ENCODE measurements at regions not wholly inside any gene's neighbourhood (a gene's known extent, or its start where the extent isn't known, plus 50 kb on each side); places are given as distances from the start of the nearest gene placed in this dataset.

DNA sequence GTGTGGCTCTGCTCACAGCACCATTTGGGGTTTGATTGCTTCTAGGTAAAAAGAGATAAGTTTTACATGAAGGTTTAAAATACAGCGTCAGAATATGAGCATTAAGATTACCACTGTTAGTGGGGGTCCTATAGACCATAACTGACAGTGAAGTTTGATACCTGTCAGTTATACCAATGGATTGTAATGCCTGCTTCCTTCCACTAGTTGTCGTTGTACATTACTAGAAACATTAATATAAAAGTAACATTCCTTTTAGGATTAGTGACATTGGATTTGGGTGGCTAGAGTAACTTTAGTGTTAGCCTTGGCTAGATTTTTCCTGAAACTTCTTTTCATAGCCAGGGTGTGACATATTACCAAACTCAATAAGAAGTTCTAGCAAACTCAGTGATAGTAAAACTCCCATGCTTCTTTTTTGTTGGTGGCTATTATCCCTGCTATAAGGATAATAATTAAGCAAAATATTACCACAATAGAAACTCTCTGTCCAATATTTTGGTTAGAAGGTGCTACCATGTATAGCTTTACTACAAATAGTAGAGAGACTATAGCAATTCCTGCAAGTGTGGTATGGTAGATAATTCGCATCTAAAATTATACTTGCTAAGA is 57.1 kb downstream of the FAM181B start:
- no peak for ATAC-seq
- no peaks in the 10 kb centered on the region for H3K4me1 Mint-ChIP-seq
- peaks cover 0 to 22% (median 0%) of the 10 kb centered on the region in 9 donors for H3K9me3 Mint-ChIP-seq
- no peak overlapping the region for H3K4me3 Mint-ChIP-seq
- H3K27ac Mint-ChIP-seq: no peak overlapping the region
- no peak for DNase-seq
- POLR2A ChIA-PET: no interaction called here
- H3K36me3 Mint-ChIP-seq: no peaks in the 10 kb centered on the region
- H3K27me3 Mint-ChIP-seq: peaks cover 3 to 38% (median 9%) of the 10 kb centered on the region in 5 donors

DNA sequence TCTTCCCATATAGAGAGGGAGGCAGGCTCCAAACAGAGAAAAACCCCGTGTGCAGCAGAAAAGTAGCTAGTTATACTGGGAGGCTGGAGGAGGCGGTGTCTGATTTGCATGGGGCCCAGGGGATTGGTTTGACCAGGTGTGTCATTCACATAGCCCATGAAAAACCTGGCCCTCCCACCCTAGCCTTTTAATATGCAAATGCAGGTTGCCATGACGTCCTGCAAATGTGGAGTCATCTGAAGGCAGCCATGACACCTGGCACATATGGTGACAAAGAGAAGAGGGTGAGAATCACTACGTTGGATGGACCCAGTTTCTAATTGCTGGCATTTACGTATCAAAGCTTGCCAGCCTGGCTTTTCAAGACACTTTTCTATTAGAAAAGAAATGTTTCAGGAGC is 57.8 kb downstream of the FAM181B start:
- POLR2A ChIA-PET: no interaction called here
- H3K36me3 Mint-ChIP-seq: no peaks in the 10 kb centered on the region
- no peak overlapping the region for H3K4me3 Mint-ChIP-seq
- no peak overlapping the region for H3K27ac Mint-ChIP-seq
- ATAC-seq (no peak), DNase-seq (no peak)
- H3K4me1 Mint-ChIP-seq: no peaks in the 10 kb centered on the region
- peaks cover 3 to 38% (median 9%) of the 10 kb centered on the region in 5 donors for H3K27me3 Mint-ChIP-seq
- H3K9me3 Mint-ChIP-seq: peaks cover 0 to 15% (median 0%) of the 10 kb centered on the region in 9 donors

DNA sequence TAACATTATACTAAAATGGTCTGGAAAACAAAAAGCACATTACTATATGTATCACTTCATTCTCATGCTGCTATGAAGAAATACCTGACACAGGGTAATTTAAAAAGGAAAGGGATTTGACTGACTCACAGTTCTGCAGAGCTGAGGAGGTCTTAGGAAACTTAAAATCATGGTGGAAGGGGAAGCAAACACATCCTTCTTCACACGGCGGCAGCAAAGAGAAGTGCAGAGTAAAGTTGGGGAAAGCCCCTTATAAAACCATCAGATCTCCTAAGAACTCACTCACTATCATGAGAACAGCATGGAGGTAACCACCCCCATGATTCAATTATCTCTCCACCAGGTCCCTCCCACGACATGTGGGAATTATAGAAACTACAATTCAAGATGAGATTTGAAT is 60.0 kb downstream of the FAM181B start:
- no peak overlapping the region for H3K4me3 Mint-ChIP-seq
- ATAC-seq: no peak
- no peaks in the 10 kb centered on the region for H3K4me1 Mint-ChIP-seq
- H3K27me3 Mint-ChIP-seq: peaks cover 4 to 51% (median 9%) of the 10 kb centered on the region in 5 donors
- DNase-seq: no peak
- POLR2A ChIA-PET: no interaction called here
- H3K27ac Mint-ChIP-seq: no peak overlapping the region
- H3K36me3 Mint-ChIP-seq: no peaks in the 10 kb centered on the region
- peaks cover 0 to 5% (median 0%) of the 10 kb centered on the region in 9 donors for H3K9me3 Mint-ChIP-seq

DNA sequence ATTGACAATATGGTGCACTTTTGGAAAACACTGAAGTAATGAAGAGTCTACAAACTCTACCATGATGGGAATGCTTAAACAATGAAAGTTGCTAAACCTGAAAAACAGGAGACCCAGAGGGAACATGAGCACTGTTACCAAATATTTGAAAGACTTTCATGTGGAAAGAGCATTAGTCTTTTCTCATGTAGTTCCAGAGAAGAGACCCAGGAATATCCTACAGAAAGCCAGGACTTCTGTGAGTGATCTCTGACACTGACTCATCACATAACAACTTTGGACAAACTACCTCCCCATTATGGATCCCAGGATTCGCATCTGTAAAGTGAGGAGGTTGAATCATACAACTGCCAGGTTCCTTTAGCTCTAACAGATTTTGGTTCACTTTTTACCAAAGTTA is 62.2 kb downstream of the FAM181B start:
- POLR2A ChIA-PET: no interaction called here
- ATAC-seq (no peak), DNase-seq (no peak)
- H3K36me3 Mint-ChIP-seq: no peaks in the 10 kb centered on the region
- H3K27me3 Mint-ChIP-seq: peaks cover 8 to 63% (median 15%) of the 10 kb centered on the region in 5 donors
- no peaks in the 10 kb centered on the region for H3K4me1 Mint-ChIP-seq
- no peak overlapping the region for H3K27ac Mint-ChIP-seq
- H3K9me3 Mint-ChIP-seq: peaks cover 0 to 5% (median 0%) of the 10 kb centered on the region in 9 donors
- no peak overlapping the region for H3K4me3 Mint-ChIP-seq

DNA sequence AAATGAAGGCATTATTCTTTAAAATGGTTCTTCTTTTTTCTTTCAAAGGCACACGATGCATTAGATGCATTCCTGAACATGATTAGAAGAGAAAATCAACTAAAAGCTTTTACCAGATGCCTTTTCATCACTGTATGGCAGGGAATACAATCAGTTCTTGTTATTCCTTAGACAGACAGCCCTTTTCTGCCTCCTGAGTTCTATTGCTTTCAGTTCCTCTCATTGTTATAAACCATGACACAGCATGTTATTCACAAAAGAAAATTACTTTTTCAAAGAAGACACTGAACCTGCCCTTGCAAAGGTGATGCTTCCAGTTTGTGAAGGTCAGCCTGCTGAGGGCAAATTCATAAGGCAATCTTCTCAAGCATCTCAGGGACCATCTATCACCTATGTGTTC is 70.1 kb downstream of the FAM181B start:
- no peak for DNase-seq
- no peak for ATAC-seq
- H3K27ac Mint-ChIP-seq: no peak overlapping the region
- no peaks in the 10 kb centered on the region for H3K36me3 Mint-ChIP-seq
- no peak overlapping the region for H3K4me3 Mint-ChIP-seq
- POLR2A ChIA-PET: no interaction called here
- peaks cover 6 to 22% (median 7%) of the 10 kb centered on the region in 5 donors for H3K27me3 Mint-ChIP-seq
- no peaks in the 10 kb centered on the region for H3K9me3 Mint-ChIP-seq
- no peaks in the 10 kb centered on the region for H3K4me1 Mint-ChIP-seq

DNA sequence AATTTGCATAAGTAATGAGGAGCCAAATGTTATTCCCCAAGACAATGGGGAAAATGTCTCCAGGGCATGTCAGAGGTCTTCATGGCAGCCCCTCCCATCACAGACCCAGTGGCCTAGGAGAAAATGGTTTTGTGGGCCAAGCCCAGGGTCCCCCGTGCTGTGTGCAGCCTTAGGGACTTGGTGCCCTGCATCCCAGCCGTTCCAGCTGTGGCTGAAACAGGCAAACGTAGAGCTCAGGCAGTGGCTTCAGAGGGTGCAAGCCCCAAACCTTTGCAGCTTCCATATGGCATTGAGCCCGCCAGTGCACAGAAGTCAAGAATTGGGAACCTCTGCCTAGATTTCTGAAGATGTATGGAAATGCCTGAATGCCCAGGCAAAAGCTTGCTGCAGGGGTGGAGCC is 79.9 kb downstream of the FAM181B start:
- no peak for ATAC-seq
- no peaks in the 10 kb centered on the region for H3K36me3 Mint-ChIP-seq
- POLR2A ChIA-PET: no interaction called here
- no peaks in the 10 kb centered on the region for H3K4me1 Mint-ChIP-seq
- peaks cover 5 to 52% (median 18%) of the 10 kb centered on the region in 5 donors for H3K27me3 Mint-ChIP-seq
- H3K9me3 Mint-ChIP-seq: peaks cover 0 to 4% (median 0%) of the 10 kb centered on the region in 9 donors
- DNase-seq: no peak
- H3K4me3 Mint-ChIP-seq: no peak overlapping the region
- H3K27ac Mint-ChIP-seq: no peak overlapping the region

DNA sequence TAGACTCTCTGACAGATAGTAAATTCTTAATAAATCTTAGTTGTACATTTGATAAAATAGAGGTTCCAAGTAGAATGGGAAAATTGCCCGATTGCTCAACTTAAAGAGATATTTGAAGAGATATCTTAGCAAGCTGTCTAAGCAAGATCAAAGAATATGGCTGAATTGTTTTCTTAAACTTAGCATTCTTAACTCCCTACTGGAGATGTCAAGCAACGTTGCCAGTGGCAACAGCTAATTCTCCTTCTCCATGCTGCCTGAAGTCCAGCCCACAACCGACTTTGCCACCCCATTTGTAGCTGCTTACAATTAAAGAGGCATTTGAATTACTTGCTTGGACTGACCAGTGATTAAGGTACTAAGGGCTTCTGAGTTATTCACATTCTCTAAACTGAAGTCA is 94.4 kb downstream of the FAM181B start:
- H3K27me3 Mint-ChIP-seq: peaks cover 8 to 43% (median 12%) of the 10 kb centered on the region in 5 donors
- H3K9me3 Mint-ChIP-seq: peaks cover 0 to 4% (median 0%) of the 10 kb centered on the region in 9 donors
- no peak for ATAC-seq
- H3K4me1 Mint-ChIP-seq: no peaks in the 10 kb centered on the region
- no peak for DNase-seq
- H3K36me3 Mint-ChIP-seq: no peaks in the 10 kb centered on the region
- POLR2A ChIA-PET: no interaction called here
- no peak overlapping the region for H3K27ac Mint-ChIP-seq
- no peak overlapping the region for H3K4me3 Mint-ChIP-seq

DNA sequence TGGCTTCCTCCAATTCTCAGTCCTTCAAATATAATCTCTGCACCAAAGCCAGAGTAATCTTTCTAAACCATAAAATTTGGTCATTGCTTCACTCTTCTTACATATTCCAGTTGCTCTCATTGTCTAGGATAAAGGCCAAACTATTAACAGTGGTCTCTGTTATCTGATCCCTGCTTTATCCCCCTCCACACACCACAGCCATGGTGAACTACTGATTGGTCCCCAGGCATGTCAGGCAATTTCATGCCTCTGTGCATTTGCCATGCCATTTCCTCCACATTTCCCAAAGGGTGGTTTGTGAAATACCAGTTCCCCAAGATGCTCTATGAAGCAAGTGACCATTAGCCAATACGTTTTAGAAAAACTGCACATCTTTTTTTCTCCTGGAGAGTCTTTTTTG is 97.0 kb downstream of the FAM181B start:
- H3K4me1 Mint-ChIP-seq: no peaks in the 10 kb centered on the region
- H3K4me3 Mint-ChIP-seq: no peak overlapping the region
- no peak for DNase-seq
- H3K36me3 Mint-ChIP-seq: no peaks in the 10 kb centered on the region
- H3K27me3 Mint-ChIP-seq: peaks cover 3 to 27% (median 7%) of the 10 kb centered on the region in 5 donors
- POLR2A ChIA-PET: no interaction called here
- ATAC-seq: no peak
- H3K27ac Mint-ChIP-seq: no peak overlapping the region
- H3K9me3 Mint-ChIP-seq: peaks cover 0 to 4% (median 0%) of the 10 kb centered on the region in 9 donors

DNA sequence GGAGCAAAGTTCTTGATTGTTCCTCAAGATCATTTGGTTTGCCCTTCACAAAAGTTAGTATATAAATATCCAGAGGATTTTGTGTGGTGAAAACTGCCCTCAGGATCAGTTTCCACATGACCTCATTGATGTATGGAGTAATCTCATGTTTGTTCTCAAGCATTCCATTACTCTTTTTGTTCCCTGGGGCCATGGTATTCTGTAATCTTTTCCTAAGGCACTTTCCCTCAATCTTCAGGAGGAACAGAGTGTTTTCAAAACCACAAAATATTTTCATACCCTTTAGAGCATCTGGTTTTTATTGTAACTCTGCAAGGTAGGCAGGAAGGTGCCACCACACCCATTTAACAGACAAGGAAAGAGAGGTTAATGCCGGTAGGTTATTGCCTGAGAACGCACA is 99.6 kb downstream of the FAM181B start:
- H3K4me3 Mint-ChIP-seq: no peak overlapping the region
- DNase-seq (no peak), ATAC-seq (no peak)
- POLR2A ChIA-PET: no interaction called here
- peaks cover 0 to 6% (median 2%) of the 10 kb centered on the region in 9 donors for H3K9me3 Mint-ChIP-seq
- H3K4me1 Mint-ChIP-seq: no peaks in the 10 kb centered on the region
- H3K27me3 Mint-ChIP-seq: peaks cover 4 to 27% (median 9%) of the 10 kb centered on the region in 5 donors
- H3K27ac Mint-ChIP-seq: no peak overlapping the region
- H3K36me3 Mint-ChIP-seq: no peaks in the 10 kb centered on the region

DNA sequence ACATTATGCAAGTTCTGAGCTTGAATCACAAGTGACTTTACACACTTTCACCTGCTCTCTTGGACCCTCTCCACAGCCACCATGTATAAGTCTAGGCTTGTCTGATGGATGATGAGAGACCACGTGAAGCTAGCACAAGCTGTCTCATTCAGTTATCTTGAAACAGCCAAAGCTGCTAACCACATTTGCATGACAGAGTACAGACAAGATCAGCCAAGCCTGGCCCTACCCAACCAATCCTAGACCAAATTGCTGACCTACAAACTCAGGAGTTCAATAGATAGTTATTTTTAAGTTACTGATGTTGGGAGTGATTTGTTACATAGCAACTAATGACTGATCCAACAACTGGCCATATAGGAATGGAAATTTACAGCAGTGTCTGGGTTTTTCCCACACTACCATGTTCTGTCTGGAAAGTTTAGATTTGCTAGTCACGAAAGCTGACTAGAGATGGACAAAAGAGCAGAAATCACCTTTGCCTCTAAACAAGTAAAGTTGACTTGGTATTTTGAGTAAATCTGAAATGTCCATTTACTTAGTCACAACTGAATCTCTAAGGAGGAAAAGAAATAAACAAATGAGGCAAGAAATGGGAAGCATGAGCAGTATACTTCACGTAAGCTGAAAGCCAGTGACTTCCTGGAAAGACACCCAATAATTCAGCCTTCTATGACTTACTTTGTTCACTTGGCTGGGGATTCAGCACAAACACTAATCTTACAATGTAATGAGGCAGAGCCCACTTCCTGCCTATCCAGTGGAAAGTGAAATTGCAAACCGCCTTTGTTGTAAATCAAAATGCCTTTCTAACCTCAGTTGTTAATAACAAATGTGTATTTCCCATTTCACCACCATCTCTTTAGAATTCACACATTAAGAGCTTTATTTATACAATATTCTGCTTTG is 101.7 kb downstream of the FAM181B start:
- Mint-ChIP-seq H3K27me3 (peaks cover 4 to 27% (median 9%) of the 10 kb centered on the region in 5 donors), H3K9me3 (peaks cover 0 to 19% (median 7%) of the 10 kb centered on the region in 9 donors), H3K4me3 (no peak overlapping the region), H3K4me1 (no peaks in the 10 kb centered on the region), H3K36me3 (peaks cover 0 to 5% (median 0%) of the 10 kb centered on the region in 3 donors), H3K27ac (no peak overlapping the region)
- DNase-seq (no peak), ATAC-seq (no peak)
- POLR2A ChIA-PET: no interaction called here

DNA sequence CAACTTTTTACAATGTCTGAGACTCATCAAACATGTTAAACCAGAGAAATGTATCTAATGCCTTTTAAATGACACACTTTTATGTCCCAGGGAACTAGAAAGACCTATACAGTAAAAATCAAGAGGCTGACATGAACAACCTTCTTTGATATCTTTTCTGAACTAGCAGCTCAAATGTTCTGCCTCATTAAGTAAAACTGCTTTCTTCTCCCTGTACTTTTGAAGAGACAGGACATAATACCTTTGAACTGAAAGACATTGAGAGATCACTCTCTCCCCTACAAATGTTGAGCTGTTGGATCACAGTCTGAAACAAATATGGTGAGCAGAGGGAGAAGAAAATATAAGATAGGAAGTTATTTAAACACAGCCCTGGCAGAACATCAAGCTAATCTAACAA is 123.0 kb downstream of the FAM181B start:
- POLR2A ChIA-PET: no interaction called here
- DNase-seq (no peak), ATAC-seq (no peak)
- no peak overlapping the region for H3K27ac Mint-ChIP-seq
- peaks cover 0 to 4% (median 0%) of the 10 kb centered on the region in 9 donors for H3K9me3 Mint-ChIP-seq
- peaks cover 0 to 11% (median 2%) of the 10 kb centered on the region in 5 donors for H3K27me3 Mint-ChIP-seq
- no peak overlapping the region for H3K4me3 Mint-ChIP-seq
- no peaks in the 10 kb centered on the region for H3K36me3 Mint-ChIP-seq
- no peaks in the 10 kb centered on the region for H3K4me1 Mint-ChIP-seq

DNA sequence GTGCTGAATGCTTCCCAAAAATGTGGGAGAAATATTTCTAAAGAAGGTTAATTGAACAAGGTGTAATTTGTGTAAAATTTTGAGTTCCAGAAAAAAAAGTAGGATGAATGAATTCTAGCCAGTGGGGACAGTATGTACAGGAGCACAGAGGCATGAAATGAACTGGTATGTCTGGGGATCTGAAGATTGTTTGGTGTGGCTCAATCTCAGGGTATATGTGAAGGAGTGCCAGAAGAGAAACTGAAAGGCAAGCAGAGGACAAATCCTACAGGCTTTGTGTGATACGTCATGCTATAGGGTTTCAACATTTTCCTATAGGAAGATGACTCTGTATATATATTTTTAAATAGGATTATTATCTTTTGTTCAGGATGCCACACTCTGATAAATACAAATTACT is 126.9 kb downstream of the FAM181B start:
- DNase-seq (no peak), ATAC-seq (no peak)
- Mint-ChIP-seq H3K4me1 (no peaks in the 10 kb centered on the region), H3K27me3 (peaks cover 2 to 35% (median 5%) of the 10 kb centered on the region in 5 donors), H3K9me3 (peaks cover 0 to 8% (median 0%) of the 10 kb centered on the region in 9 donors), H3K4me3 (no peak overlapping the region), H3K27ac (no peak overlapping the region), H3K36me3 (no peaks in the 10 kb centered on the region)
- POLR2A ChIA-PET: no interaction called here

DNA sequence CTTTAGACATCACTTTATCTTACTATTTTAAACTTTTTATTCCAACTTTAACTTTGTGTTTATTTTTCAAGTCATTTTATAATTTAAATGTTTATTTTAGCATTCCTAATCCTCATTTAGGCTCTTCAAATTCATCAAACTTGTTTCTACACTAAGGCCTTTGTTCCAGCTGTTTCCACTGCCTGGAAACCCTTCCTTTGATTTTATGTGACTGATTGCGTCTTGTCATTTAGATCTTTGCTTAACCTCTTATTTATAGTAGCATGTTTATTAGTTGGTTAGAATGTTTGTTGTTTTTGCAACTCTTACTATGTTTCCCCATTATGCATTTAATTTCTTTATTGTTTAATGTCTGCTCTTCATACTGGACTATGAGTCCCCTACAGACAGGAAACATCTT is 132.0 kb downstream of the FAM181B start:
- Mint-ChIP-seq H3K36me3 (no peaks in the 10 kb centered on the region), H3K27me3 (peaks cover 0 to 31% (median 5%) of the 10 kb centered on the region in 5 donors), H3K4me3 (no peak overlapping the region), H3K9me3 (peaks cover 0 to 8% (median 0%) of the 10 kb centered on the region in 9 donors), H3K27ac (no peak overlapping the region), H3K4me1 (no peaks in the 10 kb centered on the region)
- POLR2A ChIA-PET: no interaction called here
- DNase-seq (no peak), ATAC-seq (no peak)
